Psoas muscle (tissue), 7 donors: ENCODE measurements at regions not wholly inside any gene's neighbourhood (a gene's known extent, or its start where the extent isn't known, plus 50 kb on each side); places are given as distances from the start of the nearest gene placed in this dataset.

Source experiments
- ATAC-seq, 4 donors: fragments of 200-7000 bp; cut with Tn5 transposase; one replicate each; pipeline ENCODE4 v1.9.1; 2020; ENCODE audit warnings: moderate library complexity in 3 of 4, mild to moderate bottlenecking in 2 of 4
- DNase-seq, 2 donors: peaks; one replicate each; pipeline ENCODE4 v3.0.0-alpha.2; 2020
- H3K27ac ChIP-seq: fragments of 200-600 bp; one replicate; pipeline ENCODE4 v1.8.0; 2022
- H3K27me3 ChIP-seq, 3 donors: fragments of 200-600 bp in 1 of 3; one replicate each; pipeline versions ENCODE4 v1.6.1 to v1.8.0; 2013 to 2022; ENCODE audit warnings: low read length in 2 of 3, mild to moderate bottlenecking in 2 of 3, moderate library complexity in 1 of 3; ENCODE audit not compliant: insufficient read depth in 3 of 3
- H3K36me3 ChIP-seq, 2 donors: fragments of 200-600 bp in 1 of 2; one replicate each; pipeline versions ENCODE4 v1.6.1 to v1.8.0; 2013 to 2022; ENCODE audit warnings: low read depth in 1 of 2, mild to moderate bottlenecking in 1 of 2, moderate library complexity in 1 of 2; ENCODE audit not compliant: insufficient read depth in 1 of 2
- H3K4me1 ChIP-seq: fragments of 200-600 bp; one replicate; pipeline ENCODE4 v1.8.0; 2022
- H3K4me3 ChIP-seq: fragments of 200-600 bp; one replicate; pipeline ENCODE4 v1.8.0; 2022; ENCODE audit warnings: mild to moderate bottlenecking
- H3K9me3 ChIP-seq: fragments of 200-600 bp; one replicate; pipeline ENCODE4 v1.8.0; 2022
- WGBS, 3 donors: extraction: QIAGEN DNeasy Blood & Tissue Kit; methylation state at CpG; one replicate each; pipeline versions ENCODE4 v1.1.6 to v1.1.7; 2013; 5-methylcytosine and 5-hydroxymethylcytosine counted together
- intact Hi-C, 2 donors: fragments of 100-400 bp; cut with DNase I; formaldehyde crosslinking; loops; one replicate each; pipeline versions ENCODE4 v1.11.0 to v1.14.2; 2022
- TF ChIP-seq, protein P1 (sequence below): fragments of 200-600 bp; IDR thresholded peaks from one replicate; pipeline ENCODE4 v1.8.0; 2022; ENCODE audit warnings: antibody characterized with exemption
- donor health status: healthy with polysubstance abuse.
- donor health status: DM: no; HTN: no; CAD: no; lungs with moderate emphysema.
- donor health status: Bipolar disorder and iron deficiency.
- donor health status: healthy.
- donor health status: DM: yes; HTN: yes; CAD: no.
- donor health status: DM: no; HTN: no; CAD: no.
- donor health status: DM: yes; HTN: yes; CAD: no.

DNA sequence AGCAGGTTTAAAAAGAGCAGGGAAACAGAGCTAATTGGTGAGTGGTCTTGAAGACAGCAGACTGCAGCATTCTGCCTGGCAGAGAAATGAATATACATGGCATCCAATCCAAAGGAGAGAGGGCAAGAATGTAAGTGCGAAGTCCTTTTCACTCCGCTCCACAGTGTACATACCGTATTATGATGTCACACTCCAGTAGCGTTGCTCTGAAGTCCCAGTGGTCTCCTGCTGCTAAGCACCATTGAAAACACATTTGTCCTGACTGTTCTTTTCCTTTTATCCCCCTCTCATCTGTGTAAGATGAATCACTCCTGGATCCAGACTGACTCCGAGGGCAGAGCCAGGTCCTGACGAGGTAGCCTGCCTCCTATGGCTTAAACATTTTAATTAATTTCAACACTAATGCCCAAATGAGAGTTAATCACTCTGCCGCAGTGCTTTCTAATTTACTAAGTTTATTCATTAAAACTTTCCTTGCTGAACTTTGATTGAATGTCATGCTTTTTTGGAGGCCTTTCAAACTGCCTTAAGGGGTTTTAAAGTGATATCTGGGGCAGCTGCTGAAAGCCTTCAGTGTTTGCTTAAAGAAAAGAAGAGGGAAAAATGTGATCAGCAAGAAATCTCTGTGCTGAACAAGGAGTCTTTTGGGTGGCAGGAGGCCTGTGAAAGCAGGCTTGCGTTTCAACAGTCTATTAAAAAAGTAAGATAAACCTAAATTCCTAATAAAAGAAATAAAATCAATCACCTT lies 227.2 kb downstream of the ATG4C start:
- no peak for ATAC-seq
- no peak for DNase-seq
- no peaks in the 10 kb centered on the region for H3K4me1 ChIP-seq
- H3K9me3 ChIP-seq: no peaks in the 10 kb centered on the region
- H3K27me3 ChIP-seq: no peaks in the 10 kb centered on the region
- no peak overlapping the region for H3K27ac ChIP-seq
- H3K4me3 ChIP-seq: no peak overlapping the region
- intact Hi-C loops: no loop called here
- H3K36me3 ChIP-seq: no peaks in the 10 kb centered on the region
- 52 to 61% (median 57%) methylated on average over 8 of the region's 8 CpGs for WGBS, 3 donors
- TF ChIP-seq, protein P1, sequence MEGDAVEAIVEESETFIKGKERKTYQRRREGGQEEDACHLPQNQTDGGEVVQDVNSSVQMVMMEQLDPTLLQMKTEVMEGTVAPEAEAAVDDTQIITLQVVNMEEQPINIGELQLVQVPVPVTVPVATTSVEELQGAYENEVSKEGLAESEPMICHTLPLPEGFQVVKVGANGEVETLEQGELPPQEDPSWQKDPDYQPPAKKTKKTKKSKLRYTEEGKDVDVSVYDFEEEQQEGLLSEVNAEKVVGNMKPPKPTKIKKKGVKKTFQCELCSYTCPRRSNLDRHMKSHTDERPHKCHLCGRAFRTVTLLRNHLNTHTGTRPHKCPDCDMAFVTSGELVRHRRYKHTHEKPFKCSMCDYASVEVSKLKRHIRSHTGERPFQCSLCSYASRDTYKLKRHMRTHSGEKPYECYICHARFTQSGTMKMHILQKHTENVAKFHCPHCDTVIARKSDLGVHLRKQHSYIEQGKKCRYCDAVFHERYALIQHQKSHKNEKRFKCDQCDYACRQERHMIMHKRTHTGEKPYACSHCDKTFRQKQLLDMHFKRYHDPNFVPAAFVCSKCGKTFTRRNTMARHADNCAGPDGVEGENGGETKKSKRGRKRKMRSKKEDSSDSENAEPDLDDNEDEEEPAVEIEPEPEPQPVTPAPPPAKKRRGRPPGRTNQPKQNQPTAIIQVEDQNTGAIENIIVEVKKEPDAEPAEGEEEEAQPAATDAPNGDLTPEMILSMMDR: no peak

DNA sequence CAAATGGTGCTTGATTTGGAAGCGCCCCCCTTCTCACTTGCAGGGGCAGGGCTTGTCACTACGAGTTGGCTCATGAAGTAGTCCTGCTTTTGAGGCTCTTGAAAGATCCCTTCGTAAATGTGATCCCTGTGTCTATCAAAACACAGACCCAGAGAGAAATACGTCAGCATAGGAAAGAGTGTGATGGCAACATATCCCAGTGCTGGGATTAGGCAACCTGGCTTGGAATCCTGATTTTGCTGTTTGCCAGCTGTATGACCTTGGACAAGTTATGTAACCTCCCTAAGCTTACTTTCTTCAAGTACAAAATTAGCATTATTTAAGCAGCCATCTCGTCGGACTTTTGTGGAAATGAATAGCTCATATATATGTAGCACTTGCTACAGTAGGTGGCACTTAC lies 228.4 kb downstream of the ATG4C start:
- Histone ChIP-seq H3K27ac (no peak overlapping the region), H3K36me3 (no peaks in the 10 kb centered on the region), H3K9me3 (no peaks in the 10 kb centered on the region), H3K27me3 (no peaks in the 10 kb centered on the region), H3K4me1 (no peaks in the 10 kb centered on the region), H3K4me3 (no peak overlapping the region)
- intact Hi-C loops: no loop called here
- TF ChIP-seq, protein P1: no peak
- no peak for ATAC-seq
- WGBS, 3 donors: 41 to 58% (median 43%) methylated on average over 6 of the region's 6 CpGs
- no peak for DNase-seq

DNA sequence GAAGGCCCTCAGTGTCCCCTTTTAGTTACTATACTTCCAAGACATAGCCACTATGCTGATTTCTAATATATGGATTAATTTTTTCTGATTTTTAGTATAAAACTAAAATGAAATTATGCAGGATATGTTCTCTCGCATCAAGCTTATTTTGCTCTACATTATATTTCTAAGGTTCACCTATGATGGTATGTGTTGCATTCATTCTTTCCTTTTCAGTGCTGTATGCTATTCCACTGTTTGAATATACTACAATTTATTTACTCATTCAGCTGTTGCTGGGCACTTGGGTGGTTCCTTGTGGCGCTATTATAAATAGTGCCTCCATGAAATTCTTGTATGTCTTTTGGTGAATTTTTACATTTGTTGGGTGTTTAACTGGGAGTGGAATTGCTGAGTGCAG lies 230.3 kb downstream of the ATG4C start:
- intact Hi-C loops: no loop called here
- Histone ChIP-seq H3K4me1 (no peaks in the 10 kb centered on the region), H3K27me3 (no peaks in the 10 kb centered on the region), H3K27ac (no peak overlapping the region), H3K36me3 (no peaks in the 10 kb centered on the region), H3K4me3 (no peak overlapping the region), H3K9me3 (no peaks in the 10 kb centered on the region)
- DNase-seq: no peak
- WGBS, 3 donors: 94 to 98% (median 95%) methylated on average over 2 of the region's 2 CpGs
- TF ChIP-seq, protein P1: no peak
- ATAC-seq: no peak

DNA sequence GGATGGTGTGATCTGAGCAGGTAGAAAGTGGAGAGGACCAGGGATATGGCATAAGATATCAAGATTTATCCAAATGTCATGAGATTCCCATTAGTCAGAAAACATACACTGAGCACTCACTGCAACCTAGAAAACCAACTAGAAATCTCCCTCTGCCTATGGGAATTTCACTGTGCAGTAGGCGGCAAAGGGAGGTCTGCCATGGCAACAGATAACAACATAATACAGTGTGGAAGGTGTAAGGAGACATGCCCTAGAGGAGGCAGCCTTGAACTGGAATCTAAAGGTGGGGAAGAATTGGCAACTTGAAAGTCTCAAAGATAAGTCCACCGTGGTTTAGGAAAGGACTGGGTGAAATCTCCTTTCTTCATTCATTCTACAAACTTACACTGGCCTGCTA lies 238.4 kb downstream of the ATG4C start:
- Histone ChIP-seq H3K36me3 (no peaks in the 10 kb centered on the region), H3K4me3 (no peak overlapping the region), H3K27me3 (no peaks in the 10 kb centered on the region), H3K4me1 (no peaks in the 10 kb centered on the region), H3K9me3 (no peaks in the 10 kb centered on the region), H3K27ac (no peak overlapping the region)
- TF ChIP-seq, protein P1: no peak
- ATAC-seq (no peak), DNase-seq (no peak)
- intact Hi-C loops: no loop called here
- 34 to 57% (median 35%) methylated on average over 1 to 2 of the region's 2 CpGs for WGBS, 3 donors

DNA sequence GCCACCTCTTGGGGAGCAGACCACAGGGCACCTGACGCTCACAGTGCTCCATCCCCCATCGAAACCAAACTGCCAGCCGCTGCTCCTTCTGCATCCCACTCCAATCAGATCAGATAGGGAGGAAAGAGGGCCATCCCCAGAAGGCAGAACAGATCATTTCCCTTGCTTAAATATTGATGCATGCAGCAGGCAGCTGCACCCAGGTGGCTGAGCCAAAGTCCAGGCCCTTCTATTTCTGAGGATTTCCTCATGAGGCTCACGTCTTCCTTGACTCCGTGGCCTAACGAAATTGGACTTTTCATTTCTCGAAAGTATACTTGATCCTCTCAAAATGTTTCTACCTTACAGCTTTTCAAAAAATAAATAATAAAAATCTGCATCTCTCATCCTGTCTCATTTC lies 239.2 kb downstream of the ATG4C start:
- intact Hi-C loops: no loop called here
- H3K4me1 ChIP-seq: no peaks in the 10 kb centered on the region
- no peaks in the 10 kb centered on the region for H3K36me3 ChIP-seq
- ATAC-seq (no peak), DNase-seq (no peak)
- H3K27ac ChIP-seq: no peak overlapping the region
- H3K4me3 ChIP-seq: no peak overlapping the region
- no peaks in the 10 kb centered on the region for H3K9me3 ChIP-seq
- no peaks in the 10 kb centered on the region for H3K27me3 ChIP-seq
- WGBS, 3 donors: 61 to 68% (median 65%) methylated on average over 7 of the region's 7 CpGs
- TF ChIP-seq, protein P1: no peak
